ENCODE measurements at regions not wholly inside any gene's neighbourhood (a gene's known extent, or its start where the extent isn't known, plus 50 kb on each side); places are given as distances from the start of the nearest gene placed in this dataset.

GRCh38 chr10:30724296-30724695 lies 94.7 kb upstream of the LYZL2 start:
- intact Hi-C loops (cut with micrococcal nuclease) = loop anchor here in 1 of 2 donors (10.0 kb wide), 1 partner anchor 1271 kb away; no protein-coding TSS in a partner anchor
- no peaks in the 10 kb centered on the region for H3K9me3 Mint-ChIP-seq
- no peak overlapping the region for H3K27ac Mint-ChIP-seq
- H3K4me1 ChIP-seq (ENCODE audit: control insufficient read depth in 1 of 2, insufficient read depth in 2 of 2, low read length in 2 of 2) = peaks cover 0 to 3% of the 10 kb centered on the region in 2 donors
- H4K20me1 ChIP-seq (ENCODE audit: insufficient read depth, low read length) = no peaks in the 10 kb centered on the region
- peaks cover 0 to 2% (median 1%) of the 10 kb centered on the region in 3 donors for H3K27me3 Mint-ChIP-seq (ENCODE audit: low read depth in 3 of 3)
- no peak overlapping the region for H3K9ac ChIP-seq (ENCODE audit: insufficient read depth, low read length, poor library complexity, severe bottlenecking)
- no peaks in the 10 kb centered on the region for H3K36me3 Mint-ChIP-seq
- H3K4me1 Mint-ChIP-seq = peaks cover 16% of the 10 kb centered on the region
- no peak for TF ChIP-seq CTCF (IDR thresholded peaks at IDR 0.05)
- no peak overlapping the region for H3K4me2 ChIP-seq (replicated peaks; ENCODE audit: extremely low read depth, low read length, poor library complexity, severe bottlenecking)
- H3K4me3 Mint-ChIP-seq = no peak overlapping the region
- no peak overlapping the region for H3K27ac ChIP-seq (ENCODE audit: low read depth in 1 of 2, low read length in 2 of 2)
- WGBS (ENCODE audit: insufficient coverage) = no CpG with 5 or more reads among the region's 9 CpGs
- H3K9me3 ChIP-seq (replicated peaks in 1 of 2; ENCODE audit: control insufficient read depth in 1 of 2, insufficient read depth in 1 of 2, low read length in 2 of 2) = no peaks in the 10 kb centered on the region
- DNase-seq = no peak
- H3K79me2 ChIP-seq (ENCODE audit: insufficient read depth, low read length) = no peaks in the 10 kb centered on the region
- no peaks in the 10 kb centered on the region for H3K27me3 ChIP-seq (ENCODE audit: control insufficient read depth in 2 of 2, insufficient read depth in 2 of 2, low read length in 2 of 2)
- H3K36me3 ChIP-seq (replicated peaks in 1 of 2; ENCODE audit: control insufficient read depth in 1 of 2, insufficient read depth in 2 of 2, low read length in 2 of 2) = no peaks in the 10 kb centered on the region
- no peak overlapping the region for H3K4me3 ChIP-seq (replicated peaks in 1 of 3; ENCODE audit: low read depth in 2 of 3, low read length in 3 of 3)
- no peak overlapping the region for H2AFZ ChIP-seq (ENCODE audit: insufficient read depth, low read depth, low read length, poor library complexity, severe bottlenecking)

GRCh38 chr10:30722956-30723620 lies 93.5 kb upstream of the LYZL2 start:
- no peaks in the 10 kb centered on the region for H4K20me1 ChIP-seq (ENCODE audit: insufficient read depth, low read length)
- intact Hi-C loops (cut with micrococcal nuclease) = loop anchor here in 1 of 2 donors (10.0 kb wide), 1 partner anchor 1272 kb away; no protein-coding TSS in a partner anchor
- Mint-ChIP-seq H3K4me1 (peaks cover 23% of the 10 kb centered on the region), H3K27me3 (ENCODE audit: low read depth in 3 of 3) (peaks cover 0 to 6% (median 3%) of the 10 kb centered on the region in 3 donors), H3K9me3 (no peaks in the 10 kb centered on the region), H3K4me3 (no peak overlapping the region), H3K36me3 (no peaks in the 10 kb centered on the region), H3K27ac (no peak overlapping the region)
- H3K27ac ChIP-seq (ENCODE audit: low read depth in 1 of 2, low read length in 2 of 2) = no peak overlapping the region
- TF ChIP-seq CTCF (IDR thresholded peaks at IDR 0.05) = no peak
- no peak overlapping the region for H3K4me2 ChIP-seq (replicated peaks; ENCODE audit: extremely low read depth, low read length, poor library complexity, severe bottlenecking)
- H3K27me3 ChIP-seq (ENCODE audit: control insufficient read depth in 2 of 2, insufficient read depth in 2 of 2, low read length in 2 of 2) = no peaks in the 10 kb centered on the region
- H3K4me1 ChIP-seq (ENCODE audit: control insufficient read depth in 1 of 2, insufficient read depth in 2 of 2, low read length in 2 of 2) = peaks cover 4 to 7% of the 10 kb centered on the region in 2 donors
- no peak overlapping the region for H3K9ac ChIP-seq (ENCODE audit: insufficient read depth, low read length, poor library complexity, severe bottlenecking)
- whole genome bisulfite sequencing (ENCODE audit: insufficient coverage) = 88% methylated on average over 8 of the region's 10 CpGs
- H3K4me3 ChIP-seq (replicated peaks in 1 of 3; ENCODE audit: low read depth in 2 of 3, low read length in 3 of 3) = no peak overlapping the region
- no peaks in the 10 kb centered on the region for H3K9me3 ChIP-seq (replicated peaks in 1 of 2; ENCODE audit: control insufficient read depth in 1 of 2, insufficient read depth in 1 of 2, low read length in 2 of 2)
- H2AFZ ChIP-seq (ENCODE audit: insufficient read depth, low read depth, low read length, poor library complexity, severe bottlenecking) = no peak overlapping the region
- no peak for DNase-seq
- H3K36me3 ChIP-seq (replicated peaks in 1 of 2; ENCODE audit: control insufficient read depth in 1 of 2, insufficient read depth in 2 of 2, low read length in 2 of 2) = no peaks in the 10 kb centered on the region
- H3K79me2 ChIP-seq (ENCODE audit: insufficient read depth, low read length) = no peaks in the 10 kb centered on the region

Measured in CD14-positive monocyte (primary cell).